ENCODE measurements at regions not wholly inside any gene's neighbourhood (a gene's known extent, or its start where the extent isn't known, plus 50 kb on each side); places are given as distances from the start of the nearest gene placed in this dataset.

DNA sequence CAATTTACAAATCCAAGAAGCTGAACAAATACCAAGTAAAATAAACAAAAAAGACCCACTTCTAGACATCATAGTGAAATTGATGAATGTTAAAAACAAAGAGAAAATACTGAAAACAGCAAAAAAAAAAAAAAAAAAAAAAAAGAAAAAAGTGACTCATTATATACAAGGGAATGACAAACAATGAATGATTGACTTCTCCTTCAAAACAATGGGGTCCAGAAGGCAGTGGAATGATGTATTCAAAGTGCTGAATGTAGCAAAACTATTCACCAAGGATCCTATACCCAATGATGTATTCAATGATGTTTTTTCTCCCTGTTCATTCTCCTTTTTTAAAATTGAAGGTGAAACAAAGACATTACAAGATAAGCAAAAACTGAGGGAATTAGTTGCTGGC, 650.0 kb downstream of the UTRN start:
- TF ChIP-seq, protein P1, sequence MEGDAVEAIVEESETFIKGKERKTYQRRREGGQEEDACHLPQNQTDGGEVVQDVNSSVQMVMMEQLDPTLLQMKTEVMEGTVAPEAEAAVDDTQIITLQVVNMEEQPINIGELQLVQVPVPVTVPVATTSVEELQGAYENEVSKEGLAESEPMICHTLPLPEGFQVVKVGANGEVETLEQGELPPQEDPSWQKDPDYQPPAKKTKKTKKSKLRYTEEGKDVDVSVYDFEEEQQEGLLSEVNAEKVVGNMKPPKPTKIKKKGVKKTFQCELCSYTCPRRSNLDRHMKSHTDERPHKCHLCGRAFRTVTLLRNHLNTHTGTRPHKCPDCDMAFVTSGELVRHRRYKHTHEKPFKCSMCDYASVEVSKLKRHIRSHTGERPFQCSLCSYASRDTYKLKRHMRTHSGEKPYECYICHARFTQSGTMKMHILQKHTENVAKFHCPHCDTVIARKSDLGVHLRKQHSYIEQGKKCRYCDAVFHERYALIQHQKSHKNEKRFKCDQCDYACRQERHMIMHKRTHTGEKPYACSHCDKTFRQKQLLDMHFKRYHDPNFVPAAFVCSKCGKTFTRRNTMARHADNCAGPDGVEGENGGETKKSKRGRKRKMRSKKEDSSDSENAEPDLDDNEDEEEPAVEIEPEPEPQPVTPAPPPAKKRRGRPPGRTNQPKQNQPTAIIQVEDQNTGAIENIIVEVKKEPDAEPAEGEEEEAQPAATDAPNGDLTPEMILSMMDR (IDR thresholded peaks at IDR 0.05), result no peak
- no peak for TF ChIP-seq POLR2AphosphoS5 (IDR thresholded peaks at IDR 0.05)

Data from suprapubic skin (tissue), 3 donors.